Breast epithelium (tissue), 3 donors: ENCODE measurements at regions not wholly inside any gene's neighbourhood (a gene's known extent, or its start where the extent isn't known, plus 50 kb on each side); places are given as distances from the start of the nearest gene placed in this dataset.

ENCODE experiments used
- CTCF ChIP-seq, 3 donors: fragments of 450-650 bp; IDR thresholded peaks; one replicate each; pipeline ENCODE4 v1.5.1; 2016 to 2017; ENCODE audit warnings: antibody characterized with exemption in 3 of 3, mild to moderate bottlenecking in 3 of 3, moderate library complexity in 3 of 3
- POLR2A ChIP-seq: fragments of 450-650 bp; IDR thresholded peaks from one replicate; pipeline ENCODE4 v1.6.1; 2016; ENCODE audit warnings: antibody characterized with exemption, mild to moderate bottlenecking, moderate library complexity

- TF ChIP-seq CTCF (IDR thresholded peaks at IDR 0.05) (no peak), POLR2A (no peak)
Observed at GRCh38 chr5:15374886-15375285, 125.1 kb upstream of the FBXL7 start.
